HG02798 (cell line): ENCODE measurements at regions not wholly inside any gene's neighbourhood (a gene's known extent, or its start where the extent isn't known, plus 50 kb on each side); places are given as distances from the start of the nearest gene placed in this dataset.
A peak's percentile ranks its signal among the peaks of the same experiment; 100 is the strongest.

Experiments used
- ATAC-seq: cut with Tn5 transposase; IDR thresholded peaks from one replicate; pipeline ENCODE4 v1.9.1; 2021; ENCODE audit warnings: mild to moderate bottlenecking; ENCODE audit not compliant: unreplicated experiment, poor library complexity

- ATAC-seq = no peak
These were observed 253.6 kb downstream of the UACA start for GRCh38 chr15:70509731-70510143.

- no peak for ATAC-seq
These were observed 254.1 kb downstream of the UACA start for GRCh38 chr15:70509282-70509662.

- no peak for ATAC-seq
These were observed 254.6 kb downstream of the UACA start for GRCh38 chr15:70508561-70509281.

GRCh38 chr15:70507772-70508371, 255.5 kb downstream of the UACA start:
- ATAC-seq = no peak

- ATAC-seq = no peak
These were observed 257.1 kb downstream of the UACA start for GRCh38 chr15:70505936-70506912.

GRCh38 chr15:70505411-70505919, 257.9 kb downstream of the UACA start:
- ATAC-seq = no peak

- ATAC-seq = no peak
These were observed 258.4 kb downstream of the UACA start for GRCh38 chr15:70504988-70505387.

- ATAC-seq = peak; percentile 55
These were observed 258.9 kb downstream of the UACA start for GRCh38 chr15:70504299-70504951.

GRCh38 chr15:70503798-70504298, 259.5 kb downstream of the UACA start:
- ATAC-seq = no peak

- ATAC-seq = peak; percentile 49
These were observed 260.1 kb downstream of the UACA start for GRCh38 chr15:70503073-70503745.

- ATAC-seq = no peak
These were observed 260.8 kb downstream of the UACA start for GRCh38 chr15:70502529-70502928.

- ATAC-seq = no peak
These were observed 261.5 kb downstream of the UACA start for GRCh38 chr15:70501849-70502248.

GRCh38 chr15:70501121-70501727, 262.1 kb downstream of the UACA start:
- ATAC-seq = no peak

GRCh38 chr15:70499791-70500190, 263.6 kb downstream of the UACA start:
- no peak for ATAC-seq

- no peak for ATAC-seq
These were observed 265.2 kb downstream of the UACA start for GRCh38 chr15:70498096-70498626.

GRCh38 chr15:70497661-70498060, 265.7 kb downstream of the UACA start:
- ATAC-seq = no peak

GRCh38 chr15:70495991-70496599, 267.3 kb downstream of the UACA start:
- no peak for ATAC-seq

GRCh38 chr15:70494852-70495571, 268.3 kb downstream of the UACA start:
- ATAC-seq = no peak
